MM.1S (cell line): ENCODE measurements at regions not wholly inside any gene's neighbourhood (a gene's known extent, or its start where the extent isn't known, plus 50 kb on each side); places are given as distances from the start of the nearest gene placed in this dataset.

Source experiments
- DNase-seq: peaks from one replicate; pipeline ENCODE4 v3.0.0-alpha.2; 2015
- H2AFZ ChIP-seq: fragments of 300-600 bp; sonication (generic); 2 replicates; pipeline ENCODE4 v1.6.0; 2016; ENCODE audit warnings: antibody characterized with exemption, low read length
- H3F3A ChIP-seq: fragments of 300-600 bp; sonication (generic); 2 replicates; pipeline ENCODE4 v1.6.1; 2016; ENCODE audit warnings: mild to moderate bottlenecking, antibody characterized with exemption, low read length, moderate library complexity, mixed read lengths; ENCODE audit not compliant: insufficient read depth
- H3K27ac ChIP-seq: fragments of 300-600 bp; sonication (generic); 2 replicates; pipeline ENCODE4 v1.5.1; 2016; ENCODE audit warnings: mild to moderate bottlenecking, low read length
- H3K27me3 ChIP-seq: fragments of 300-600 bp; sonication (generic); replicated peaks from 2 replicates; pipeline ENCODE4 v1.6.0; 2016; ENCODE audit warnings: low read length; ENCODE audit not compliant: insufficient read depth
- H3K36me3 ChIP-seq: fragments of 300-600 bp; sonication (generic); replicated peaks from 2 replicates; pipeline ENCODE4 v1.6.1; 2016; ENCODE audit warnings: mild to moderate bottlenecking, low read length, mixed read lengths; ENCODE audit not compliant: insufficient read depth
- H3K4me1 ChIP-seq: fragments of 300-600 bp; sonication (generic); 2 replicates; pipeline ENCODE4 v1.6.1; 2016; ENCODE audit warnings: low read length, mixed read lengths
- H3K4me2 ChIP-seq: fragments of 300-600 bp; sonication (generic); 2 replicates; pipeline ENCODE4 v1.6.0; 2016; ENCODE audit warnings: low read depth, low read length
- H3K4me3 ChIP-seq: fragments of 300-600 bp; sonication (generic); 2 replicates; pipeline ENCODE4 v1.5.1; 2016; ENCODE audit warnings: low read length, mixed read lengths
- H3K79me2 ChIP-seq: fragments of 300-600 bp; sonication (generic); 2 replicates; pipeline ENCODE4 v1.6.1; 2016; ENCODE audit warnings: mixed run types, low read length, mixed read lengths
- H3K9ac ChIP-seq: fragments of 300-600 bp; sonication (generic); 2 replicates; pipeline ENCODE4 v1.6.1; 2016; ENCODE audit warnings: low read length, mixed read lengths
- H3K9me2 ChIP-seq: fragments of 300-600 bp; sonication (generic); replicated peaks from 2 replicates; pipeline ENCODE4 v1.6.1; 2016; ENCODE audit warnings: mild to moderate bottlenecking, low read length, mixed read lengths; ENCODE audit not compliant: insufficient read depth
- H3K9me3 ChIP-seq: fragments of 300-600 bp; sonication (generic); replicated peaks from 2 replicates; pipeline ENCODE4 v1.6.1; 2016; ENCODE audit warnings: mild to moderate bottlenecking, low read length, mixed read lengths; ENCODE audit not compliant: insufficient read depth
- H4K20me1 ChIP-seq: fragments of 300-600 bp; sonication (generic); 2 replicates; pipeline ENCODE4 v1.6.1; 2016; ENCODE audit warnings: mild to moderate bottlenecking, low read length, moderate library complexity, mixed read lengths; ENCODE audit not compliant: insufficient read depth
- EZH2 ChIP-seq: fragments of 300-600 bp; sonication (generic); optimal IDR thresholded peaks from 2 replicates; pipeline ENCODE3; 2017; ENCODE audit warnings: low read depth, mild to moderate bottlenecking, antibody characterized with exemption, low read length, mixed read lengths
- EZH2phosphoT487 ChIP-seq: fragments of 300-600 bp; sonication (generic); IDR thresholded peaks from 2 replicates; pipeline ENCODE4 v1.6.1; 2018; ENCODE audit warnings: antibody characterized with exemption, low read length
- TF ChIP-seq, protein P1 (sequence below): fragments of 300-600 bp; sonication (generic); IDR thresholded peaks from 2 replicates; pipeline ENCODE4 v1.5.1; 2016; ENCODE audit warnings: antibody characterized with exemption, low read length, mixed read lengths

DNA sequence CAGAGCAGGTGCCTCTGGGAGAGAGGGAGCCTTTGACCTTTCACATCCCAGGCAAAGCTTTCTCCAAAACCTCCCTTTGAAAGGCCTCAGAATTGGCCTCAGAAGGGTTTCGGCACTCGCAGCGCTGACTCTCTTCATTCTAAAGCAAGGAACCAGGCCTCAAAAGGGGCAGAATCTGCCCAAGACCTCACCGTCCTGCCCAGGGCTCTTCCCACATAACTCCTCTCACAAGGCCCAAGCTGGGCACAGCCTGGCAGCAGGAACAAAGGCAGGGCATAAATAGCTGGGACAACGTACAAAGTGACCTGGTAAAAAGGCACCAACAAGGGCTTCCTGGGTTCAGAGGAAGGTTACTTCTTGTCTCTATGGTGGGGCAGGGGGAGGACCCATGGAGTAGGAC lies 166.3 kb upstream of the FSTL4 start:
- Histone ChIP-seq H3K36me3 (no peaks in the 10 kb centered on the region), H3F3A (no peaks in the 10 kb centered on the region), H3K4me1 (no peaks in the 10 kb centered on the region), H2AFZ (no peak overlapping the region), H3K4me2 (no peak overlapping the region), H3K4me3 (no peak overlapping the region), H4K20me1 (no peaks in the 10 kb centered on the region), H3K9me2 (no peaks in the 10 kb centered on the region), H3K27ac (no peak overlapping the region), H3K9me3 (no peaks in the 10 kb centered on the region), H3K9ac (no peak overlapping the region), H3K79me2 (no peaks in the 10 kb centered on the region), H3K27me3 (no peaks in the 10 kb centered on the region)
- DNase-seq = no peak
- no peak for TF ChIP-seq EZH2phosphoT487
- TF ChIP-seq, protein P1, sequence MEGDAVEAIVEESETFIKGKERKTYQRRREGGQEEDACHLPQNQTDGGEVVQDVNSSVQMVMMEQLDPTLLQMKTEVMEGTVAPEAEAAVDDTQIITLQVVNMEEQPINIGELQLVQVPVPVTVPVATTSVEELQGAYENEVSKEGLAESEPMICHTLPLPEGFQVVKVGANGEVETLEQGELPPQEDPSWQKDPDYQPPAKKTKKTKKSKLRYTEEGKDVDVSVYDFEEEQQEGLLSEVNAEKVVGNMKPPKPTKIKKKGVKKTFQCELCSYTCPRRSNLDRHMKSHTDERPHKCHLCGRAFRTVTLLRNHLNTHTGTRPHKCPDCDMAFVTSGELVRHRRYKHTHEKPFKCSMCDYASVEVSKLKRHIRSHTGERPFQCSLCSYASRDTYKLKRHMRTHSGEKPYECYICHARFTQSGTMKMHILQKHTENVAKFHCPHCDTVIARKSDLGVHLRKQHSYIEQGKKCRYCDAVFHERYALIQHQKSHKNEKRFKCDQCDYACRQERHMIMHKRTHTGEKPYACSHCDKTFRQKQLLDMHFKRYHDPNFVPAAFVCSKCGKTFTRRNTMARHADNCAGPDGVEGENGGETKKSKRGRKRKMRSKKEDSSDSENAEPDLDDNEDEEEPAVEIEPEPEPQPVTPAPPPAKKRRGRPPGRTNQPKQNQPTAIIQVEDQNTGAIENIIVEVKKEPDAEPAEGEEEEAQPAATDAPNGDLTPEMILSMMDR = no peak
- TF ChIP-seq EZH2 = no peak

DNA sequence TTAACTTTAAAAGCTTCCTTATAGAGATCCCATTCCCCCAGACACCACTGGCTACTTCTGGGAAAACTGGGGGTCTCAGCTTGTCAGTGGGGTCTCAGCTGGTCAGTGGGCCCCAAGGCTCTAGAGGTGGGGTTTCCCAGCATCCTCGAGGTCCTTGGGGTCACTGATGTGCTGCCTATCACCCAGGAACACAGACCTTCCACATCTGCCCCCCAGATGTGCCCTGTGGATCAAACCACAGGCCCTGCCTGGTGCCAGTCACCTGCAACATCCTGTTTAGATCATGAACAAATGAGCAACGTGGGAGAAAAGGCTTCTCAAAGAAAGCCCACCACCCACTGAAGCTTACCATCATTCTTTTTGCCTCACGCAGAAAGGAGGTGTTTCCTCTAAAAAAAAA lies 165.6 kb upstream of the FSTL4 start:
- H3K9me2 ChIP-seq = no peaks in the 10 kb centered on the region
- no peak overlapping the region for H3K9ac ChIP-seq
- no peak overlapping the region for H2AFZ ChIP-seq
- H3K36me3 ChIP-seq = no peaks in the 10 kb centered on the region
- no peaks in the 10 kb centered on the region for H3K9me3 ChIP-seq
- H3K4me3 ChIP-seq = no peak overlapping the region
- no peaks in the 10 kb centered on the region for H3K4me1 ChIP-seq
- no peaks in the 10 kb centered on the region for H3K27me3 ChIP-seq
- H3F3A ChIP-seq = no peaks in the 10 kb centered on the region
- H3K27ac ChIP-seq = no peak overlapping the region
- no peaks in the 10 kb centered on the region for H4K20me1 ChIP-seq
- H3K4me2 ChIP-seq = no peak overlapping the region
- DNase-seq = no peak
- H3K79me2 ChIP-seq = no peaks in the 10 kb centered on the region
- TF ChIP-seq EZH2 = no peak
- TF ChIP-seq EZH2phosphoT487 = no peak
- TF ChIP-seq, protein P1 = no peak

DNA sequence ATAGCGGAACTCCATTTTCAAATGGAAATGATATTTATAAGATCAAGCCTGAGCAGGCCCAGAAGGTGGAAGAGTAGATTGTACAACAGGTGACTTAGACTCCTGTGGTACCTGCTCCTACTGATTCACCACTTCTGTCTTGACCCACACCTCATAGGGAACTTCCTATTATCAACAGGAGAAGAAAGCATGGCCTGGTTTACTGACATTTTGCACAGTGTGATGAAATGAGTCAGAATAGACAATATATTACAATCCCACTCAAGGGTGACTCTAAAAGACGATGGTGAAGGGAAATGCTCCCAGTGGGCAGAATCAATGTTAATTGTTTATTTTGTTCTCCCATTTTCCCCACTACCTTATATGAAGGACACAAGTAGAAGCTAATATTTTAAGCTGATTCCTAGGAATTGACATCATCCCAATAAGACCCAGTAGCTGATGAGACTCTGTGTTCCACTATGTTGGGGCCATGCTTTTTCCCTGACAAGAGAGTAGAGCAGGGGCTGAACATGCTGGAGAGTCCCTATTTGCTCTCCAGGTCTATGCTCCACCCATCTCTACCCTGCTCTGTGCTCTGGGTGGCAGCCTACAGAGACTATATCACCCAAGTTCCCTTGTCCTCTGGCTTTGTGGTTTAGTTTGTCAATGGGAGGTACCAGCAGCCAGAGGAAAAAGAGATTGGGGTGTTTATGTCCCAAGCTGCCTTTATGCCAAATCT lies 163.4 kb upstream of the FSTL4 start:
- TF ChIP-seq EZH2phosphoT487 (no peak), EZH2 (no peak)
- TF ChIP-seq, protein P1 = no peak
- Histone ChIP-seq H3K4me2 (no peak overlapping the region), H3K9me3 (no peaks in the 10 kb centered on the region), H3F3A (no peaks in the 10 kb centered on the region), H3K9me2 (no peaks in the 10 kb centered on the region), H3K4me3 (no peak overlapping the region), H3K79me2 (no peaks in the 10 kb centered on the region), H3K9ac (no peak overlapping the region), H3K27me3 (no peaks in the 10 kb centered on the region), H2AFZ (no peak overlapping the region), H3K27ac (no peak overlapping the region), H3K4me1 (no peaks in the 10 kb centered on the region), H3K36me3 (no peaks in the 10 kb centered on the region), H4K20me1 (no peaks in the 10 kb centered on the region)
- DNase-seq = no peak
